DND-41 (cell line): ENCODE measurements at regions not wholly inside any gene's neighbourhood (a gene's known extent, or its start where the extent isn't known, plus 50 kb on each side); places are given as distances from the start of the nearest gene placed in this dataset.
"Not testable (repeated sequence)": the region's sequence is repeated elsewhere in the genome, so short reads cannot be mapped to it uniquely, and the experiment has no call there.

Experiments
- CTCF ChIP-seq: IDR thresholded peaks from 2 replicates; pipeline ENCODE4 v1.5.1; 2012; ENCODE audit warnings: borderline replicate concordance, low read length, moderate library complexity, mild to moderate bottlenecking; ENCODE audit not compliant: poor library complexity, severe bottlenecking; ENCODE audit errors: extremely low read depth
- EZH2 ChIP-seq: IDR thresholded peaks from 3 replicates; pipeline ENCODE4 v1.6.1; 2012; ENCODE audit warnings: borderline replicate concordance, low read depth, mild to moderate bottlenecking, moderate library complexity, low read length, inconsistent platforms; ENCODE audit not compliant: severe bottlenecking

GRCh38 chr14:106088860-106089259, 562.5 kb downstream of the TMEM121 start:
- TF ChIP-seq CTCF, EZH2: not testable (repeated sequence)
